Mucosa of rectum (tissue), 2 donors: ENCODE measurements at regions not wholly inside any gene's neighbourhood (a gene's known extent, or its start where the extent isn't known, plus 50 kb on each side); places are given as distances from the start of the nearest gene placed in this dataset.

Experiments
- H3K27ac ChIP-seq, 2 donors: one replicate each; pipeline ENCODE4 v1.7.0; 2013; ENCODE audit warnings: inconsistent platforms in 2 of 2, low read depth in 2 of 2, low read length in 2 of 2
- H3K27me3 ChIP-seq, 2 donors: one replicate each; pipeline ENCODE4 v1.7.0; 2013; ENCODE audit warnings: low read length in 2 of 2; ENCODE audit not compliant: control insufficient read depth in 2 of 2, insufficient read depth in 2 of 2
- H3K36me3 ChIP-seq, 2 donors: one replicate each; pipeline ENCODE4 v1.7.0; 2013; ENCODE audit warnings: low read length in 2 of 2; ENCODE audit not compliant: control insufficient read depth in 2 of 2, insufficient read depth in 2 of 2
- H3K4me1 ChIP-seq, 2 donors: one replicate each; pipeline ENCODE4 v1.7.0; 2013; ENCODE audit warnings: low read length in 2 of 2, mild to moderate bottlenecking in 1 of 2; ENCODE audit not compliant: control insufficient read depth in 2 of 2, insufficient read depth in 2 of 2
- H3K4me3 ChIP-seq, 2 donors: one replicate each; pipeline ENCODE4 v1.7.0; 2013; ENCODE audit warnings: low read length in 2 of 2
- H3K9ac ChIP-seq, 2 donors: one replicate each; pipeline ENCODE4 v1.7.0; 2013; ENCODE audit warnings: low read length in 2 of 2, low read depth in 1 of 2, mild to moderate bottlenecking in 1 of 2
- H3K9me3 ChIP-seq, 2 donors: one replicate each; pipeline ENCODE4 v1.7.0; 2013; ENCODE audit warnings: low read length in 2 of 2; ENCODE audit not compliant: control insufficient read depth in 2 of 2
- donor health status: healthy.
- donor health status: Normal muscosa, but diverticular disease.

GRCh38 chr10:78765726-78766335 lies 302.9 kb upstream of the ZMIZ1 start:
- Histone ChIP-seq H3K27me3 (no peaks in the 10 kb centered on the region), H3K9ac (no peak overlapping the region), H3K4me1 (no peaks in the 10 kb centered on the region), H3K36me3 (no peaks in the 10 kb centered on the region), H3K4me3 (no peak overlapping the region), H3K9me3 (no peaks in the 10 kb centered on the region), H3K27ac (no peak overlapping the region)

DNA sequence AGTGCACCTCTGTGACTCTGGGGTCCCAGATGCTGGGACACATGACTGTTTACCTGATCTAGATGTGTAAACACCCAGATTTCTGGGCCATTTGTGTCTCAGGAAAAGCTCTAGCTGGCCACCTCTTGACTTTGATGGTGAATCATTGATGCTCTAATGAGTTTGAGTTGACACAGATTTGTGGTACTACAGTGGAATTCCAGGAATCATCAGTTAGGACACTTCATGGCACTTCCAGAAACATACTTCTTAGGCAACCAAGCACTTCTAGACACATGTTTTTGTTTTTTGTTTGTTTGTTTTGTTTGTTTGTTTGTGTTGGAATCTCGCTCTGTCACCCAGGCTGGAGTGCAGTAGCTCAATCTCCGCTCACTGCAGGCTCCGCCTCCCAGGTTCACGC lies 302.2 kb upstream of the ZMIZ1 start:
- Histone ChIP-seq H3K4me1 (no peaks in the 10 kb centered on the region), H3K4me3 (no peak overlapping the region)

DNA sequence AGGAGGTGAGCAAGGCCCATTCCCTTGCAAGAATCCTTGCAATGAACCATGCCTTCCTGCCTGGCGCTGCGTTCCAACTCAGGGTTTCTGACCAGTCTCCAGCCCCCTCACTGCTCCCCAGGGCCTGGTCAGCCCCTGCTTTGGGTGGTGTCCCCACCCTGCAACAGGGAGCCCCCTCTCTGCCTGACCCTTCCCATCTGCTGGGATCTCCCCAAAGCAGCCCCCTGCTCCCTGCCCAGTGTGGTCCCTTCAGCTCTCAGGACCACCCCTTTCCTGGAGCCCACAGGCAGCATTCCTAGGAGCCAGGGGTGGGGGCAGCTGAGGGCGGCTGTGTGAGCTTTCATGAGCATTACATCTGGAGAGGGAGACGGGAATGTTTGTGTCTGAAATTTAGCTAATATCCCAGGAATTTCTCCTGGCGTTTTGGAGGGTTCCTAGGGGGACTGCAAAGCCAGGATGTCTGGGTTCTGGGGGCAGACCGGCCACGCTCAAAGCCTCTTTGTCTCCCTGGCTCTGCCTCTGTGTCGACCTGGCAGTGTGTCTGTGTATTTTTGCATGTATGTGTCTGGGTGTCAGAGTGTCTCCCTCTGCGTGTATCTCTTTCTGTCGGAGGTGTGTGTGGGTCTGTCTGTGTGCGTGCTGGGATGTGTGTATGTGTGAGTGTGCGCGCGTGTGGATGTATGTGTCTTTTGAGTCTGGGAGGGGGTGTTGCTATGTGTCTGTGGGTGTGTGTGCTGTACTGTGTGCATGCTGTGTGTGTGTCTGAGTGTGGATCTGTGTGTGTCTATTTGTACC lies 300.5 kb upstream of the ZMIZ1 start:
- no peaks in the 10 kb centered on the region for H3K27me3 ChIP-seq
- no peaks in the 10 kb centered on the region for H3K4me1 ChIP-seq

More for the DNA sequence above, 302.2 kb upstream of the ZMIZ1 start:
- Histone ChIP-seq H3K36me3 (no peaks in the 10 kb centered on the region), H3K9ac (no peak overlapping the region), H3K27me3 (no peaks in the 10 kb centered on the region), H3K9me3 (no peaks in the 10 kb centered on the region), H3K27ac (no peak overlapping the region)

DNA sequence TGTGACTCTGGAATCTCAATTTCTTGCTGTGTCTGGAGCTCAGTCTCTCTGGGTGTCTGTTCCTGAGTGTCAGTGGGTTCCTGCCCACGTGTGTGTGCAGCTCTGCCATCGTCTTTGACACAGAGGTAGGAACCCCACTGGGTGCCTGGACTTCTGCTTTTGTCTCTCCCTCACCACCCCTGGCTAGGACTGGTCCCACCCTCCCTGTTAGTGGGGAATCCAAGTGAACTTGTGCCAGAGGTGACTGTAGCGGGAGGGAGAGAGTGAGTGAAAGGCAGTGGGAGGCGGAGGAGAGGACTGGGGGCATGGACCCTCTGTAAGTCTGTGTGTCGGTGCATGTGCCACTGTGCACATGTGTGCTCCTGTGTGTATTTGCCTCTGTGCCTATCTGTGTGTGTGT lies 299.9 kb upstream of the ZMIZ1 start:
- Histone ChIP-seq H3K9me3 (no peaks in the 10 kb centered on the region), H3K9ac (no peak overlapping the region), H3K4me3 (no peak overlapping the region), H3K36me3 (no peaks in the 10 kb centered on the region), H3K27me3 (no peaks in the 10 kb centered on the region), H3K4me1 (no peaks in the 10 kb centered on the region), H3K27ac (no peak overlapping the region)

More for the DNA sequence above, 300.5 kb upstream of the ZMIZ1 start:
- Histone ChIP-seq H3K36me3 (no peaks in the 10 kb centered on the region), H3K9ac (no peak overlapping the region), H3K27ac (no peak overlapping the region), H3K9me3 (no peaks in the 10 kb centered on the region), H3K4me3 (no peak overlapping the region)

DNA sequence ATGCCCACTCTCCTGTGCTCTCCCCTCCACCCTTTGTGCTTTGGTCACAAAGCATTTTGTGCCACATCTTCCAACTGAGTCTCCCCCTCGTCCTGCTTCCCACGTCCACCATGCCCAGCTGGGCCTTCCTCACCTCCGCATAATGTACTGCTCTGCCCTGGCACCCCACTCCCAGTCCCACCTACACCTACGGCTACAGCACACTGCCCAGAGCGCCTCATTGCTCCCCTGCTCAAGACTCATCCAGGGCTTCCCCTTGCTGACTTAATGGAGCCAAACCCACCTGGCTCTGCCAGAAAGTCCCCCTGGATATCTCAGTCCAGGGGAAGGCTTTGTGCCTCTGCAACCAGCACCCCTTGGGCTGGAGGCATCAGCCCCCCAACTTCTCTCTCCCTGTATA lies 299.2 kb upstream of the ZMIZ1 start:
- H3K9ac ChIP-seq = no peak overlapping the region
- no peaks in the 10 kb centered on the region for H3K36me3 ChIP-seq
- no peak overlapping the region for H3K4me3 ChIP-seq
- no peak overlapping the region for H3K27ac ChIP-seq
- no peaks in the 10 kb centered on the region for H3K9me3 ChIP-seq
- H3K4me1 ChIP-seq = no peaks in the 10 kb centered on the region
- no peaks in the 10 kb centered on the region for H3K27me3 ChIP-seq

DNA sequence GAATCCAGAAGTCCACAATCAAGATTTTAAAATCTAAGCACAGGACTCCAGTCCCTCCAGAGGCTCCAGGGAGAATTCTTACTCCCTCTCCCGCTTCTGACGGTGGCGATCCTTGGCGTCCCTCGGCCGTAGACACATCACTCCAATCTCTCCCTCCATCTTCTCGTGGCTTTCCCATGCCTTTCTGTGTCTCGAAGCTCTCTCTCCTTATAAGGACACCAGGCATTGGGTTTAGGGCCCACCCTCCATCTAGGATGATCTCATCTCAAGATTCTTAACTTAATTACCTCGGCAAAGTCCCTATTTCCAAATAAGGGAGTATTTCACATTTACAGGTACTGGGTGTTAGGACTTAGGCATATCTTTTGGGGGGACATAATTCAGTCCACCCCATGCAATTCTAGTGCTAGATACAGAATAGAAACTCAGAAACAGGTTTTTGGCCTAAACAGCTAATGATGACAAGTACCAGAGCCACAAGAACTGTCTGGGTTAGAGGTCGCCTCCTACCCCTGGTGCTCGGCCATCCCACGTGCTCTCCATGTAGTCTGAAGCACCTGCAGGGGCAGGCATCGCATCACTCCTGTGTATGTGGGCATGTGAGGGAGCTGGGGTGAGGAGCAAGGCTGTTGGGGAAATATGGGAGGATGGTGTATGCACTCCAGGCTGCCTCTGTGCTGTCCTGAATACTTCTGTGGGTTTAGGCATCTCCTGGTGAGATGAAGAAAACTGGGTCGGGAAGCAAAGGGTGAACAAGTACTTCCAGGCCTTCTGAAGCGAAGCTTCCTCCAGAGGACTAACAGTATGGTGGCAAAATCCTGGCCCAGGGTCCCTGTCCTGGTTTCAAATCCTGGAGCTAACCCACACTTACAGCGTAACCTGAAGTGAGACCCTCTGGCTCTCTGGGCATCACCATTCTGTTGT lies 298.3 kb upstream of the ZMIZ1 start:
- no peak overlapping the region for H3K9ac ChIP-seq
- H3K9me3 ChIP-seq = no peaks in the 10 kb centered on the region
- H3K27ac ChIP-seq = no peak overlapping the region
- peaks cover 4 to 6% of the 10 kb centered on the region in 2 donors for H3K4me1 ChIP-seq
- H3K36me3 ChIP-seq = no peaks in the 10 kb centered on the region
- H3K27me3 ChIP-seq = no peaks in the 10 kb centered on the region
- H3K4me3 ChIP-seq = no peak overlapping the region

GRCh38 chr10:78771260-78771659 lies 297.5 kb upstream of the ZMIZ1 start:
- Histone ChIP-seq H3K27me3 (no peaks in the 10 kb centered on the region), H3K4me3 (no peak overlapping the region), H3K9me3 (no peaks in the 10 kb centered on the region), H3K9ac (no peak overlapping the region), H3K36me3 (no peaks in the 10 kb centered on the region), H3K4me1 (peaks cover 4 to 6% of the 10 kb centered on the region in 2 donors), H3K27ac (no peak overlapping the region)

DNA sequence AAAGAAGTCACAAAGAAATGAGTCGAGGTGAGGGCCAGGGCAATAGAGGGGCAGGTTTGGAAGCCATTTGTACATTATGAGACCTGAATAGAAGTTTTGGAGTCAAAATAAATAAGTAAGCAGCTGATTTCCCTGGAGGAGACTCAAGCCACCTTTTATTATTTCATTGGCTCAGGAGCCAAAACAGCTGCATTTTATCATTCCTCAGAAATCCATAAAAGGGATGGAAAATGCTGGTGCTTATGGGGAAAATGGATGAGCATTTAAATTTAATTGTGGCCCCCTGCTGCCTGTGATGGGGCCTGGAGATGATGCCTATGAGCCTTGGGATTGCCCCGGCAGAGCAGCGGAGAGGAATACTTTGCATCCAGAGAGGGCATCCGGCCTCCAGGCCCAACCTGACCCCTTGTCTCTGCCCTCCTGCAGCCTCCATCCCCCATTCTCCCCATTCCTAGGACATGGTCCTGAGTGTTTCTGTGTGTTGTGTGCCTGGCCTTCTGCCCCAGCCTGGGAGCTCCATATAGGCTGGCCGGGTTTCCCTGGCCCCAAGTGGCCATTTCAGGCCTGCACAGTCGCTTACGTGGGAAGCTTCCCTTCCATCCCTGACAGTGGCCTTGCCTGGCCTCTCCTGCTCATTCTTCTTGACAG lies 296.8 kb upstream of the ZMIZ1 start:
- H3K9me3 ChIP-seq = no peaks in the 10 kb centered on the region
- H3K4me1 ChIP-seq = peaks cover 6 to 7% of the 10 kb centered on the region in 2 donors
- H3K4me3 ChIP-seq = no peak overlapping the region
- no peaks in the 10 kb centered on the region for H3K27me3 ChIP-seq
- no peak overlapping the region for H3K9ac ChIP-seq
- no peaks in the 10 kb centered on the region for H3K36me3 ChIP-seq
- no peak overlapping the region for H3K27ac ChIP-seq

DNA sequence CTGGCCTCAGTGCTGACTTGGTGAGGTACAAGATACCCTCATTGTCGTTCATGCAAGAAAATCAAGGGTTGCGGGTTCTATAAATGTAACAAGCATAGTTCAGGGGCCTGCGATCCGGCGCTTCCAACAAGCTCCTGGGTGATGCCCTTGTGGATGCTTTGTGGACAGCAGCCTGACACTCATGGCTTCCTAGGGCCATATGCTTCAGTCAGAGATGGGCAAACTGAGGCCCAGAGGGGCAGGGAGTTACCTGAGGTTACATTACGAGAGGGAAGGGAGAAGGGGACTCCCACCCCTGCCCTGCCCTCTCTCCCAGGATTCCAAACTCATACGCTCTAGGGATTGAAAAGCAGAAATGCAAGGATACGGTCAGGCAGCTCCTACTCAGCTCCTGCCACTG lies 296.3 kb upstream of the ZMIZ1 start:
- Histone ChIP-seq H3K27ac (no peak overlapping the region), H3K27me3 (no peaks in the 10 kb centered on the region), H3K36me3 (no peaks in the 10 kb centered on the region), H3K9me3 (no peaks in the 10 kb centered on the region), H3K4me1 (peaks cover 9 to 11% of the 10 kb centered on the region in 2 donors), H3K9ac (no peak overlapping the region), H3K4me3 (no peak overlapping the region)
